Kidney epithelial cell (primary cell): ENCODE measurements at regions not wholly inside any gene's neighbourhood (a gene's known extent, or its start where the extent isn't known, plus 50 kb on each side); places are given as distances from the start of the nearest gene placed in this dataset.

Experiments
- DNase-seq: peaks from one replicate; pipeline ENCODE4 v3.0.0-alpha.2; 2010; ENCODE audit warnings: low read depth
- H3K27me3 ChIP-seq: 2 replicates; pipeline ENCODE4 v1.6.0; 2011; ENCODE audit warnings: low read length; ENCODE audit not compliant: control insufficient read depth, insufficient read depth
- H3K36me3 ChIP-seq: 2 replicates; pipeline ENCODE4 v1.5.1; 2011; ENCODE audit warnings: low read length; ENCODE audit not compliant: control insufficient read depth, insufficient read depth
- H3K4me3 ChIP-seq: 2 replicates; pipeline ENCODE4 v1.5.1; 2011; ENCODE audit warnings: low read depth, mild to moderate bottlenecking, control low read depth, low read length
- TF ChIP-seq, protein P1 (sequence below): IDR thresholded peaks from 2 replicates; pipeline ENCODE4 v1.5.1; 2011; ENCODE audit warnings: mild to moderate bottlenecking, moderate library complexity, low read length, control low read depth, inconsistent platforms; ENCODE audit not compliant: insufficient read depth, poor library complexity, severe bottlenecking

GRCh38 chr3:127520993-127521392, 69.5 kb downstream of the TPRA1 start:
- no peaks in the 10 kb centered on the region for H3K36me3 ChIP-seq
- peaks cover 4% of the 10 kb centered on the region for H3K27me3 ChIP-seq
- TF ChIP-seq, protein P1, sequence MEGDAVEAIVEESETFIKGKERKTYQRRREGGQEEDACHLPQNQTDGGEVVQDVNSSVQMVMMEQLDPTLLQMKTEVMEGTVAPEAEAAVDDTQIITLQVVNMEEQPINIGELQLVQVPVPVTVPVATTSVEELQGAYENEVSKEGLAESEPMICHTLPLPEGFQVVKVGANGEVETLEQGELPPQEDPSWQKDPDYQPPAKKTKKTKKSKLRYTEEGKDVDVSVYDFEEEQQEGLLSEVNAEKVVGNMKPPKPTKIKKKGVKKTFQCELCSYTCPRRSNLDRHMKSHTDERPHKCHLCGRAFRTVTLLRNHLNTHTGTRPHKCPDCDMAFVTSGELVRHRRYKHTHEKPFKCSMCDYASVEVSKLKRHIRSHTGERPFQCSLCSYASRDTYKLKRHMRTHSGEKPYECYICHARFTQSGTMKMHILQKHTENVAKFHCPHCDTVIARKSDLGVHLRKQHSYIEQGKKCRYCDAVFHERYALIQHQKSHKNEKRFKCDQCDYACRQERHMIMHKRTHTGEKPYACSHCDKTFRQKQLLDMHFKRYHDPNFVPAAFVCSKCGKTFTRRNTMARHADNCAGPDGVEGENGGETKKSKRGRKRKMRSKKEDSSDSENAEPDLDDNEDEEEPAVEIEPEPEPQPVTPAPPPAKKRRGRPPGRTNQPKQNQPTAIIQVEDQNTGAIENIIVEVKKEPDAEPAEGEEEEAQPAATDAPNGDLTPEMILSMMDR, result no peak
- H3K4me3 ChIP-seq, result no peak overlapping the region
- no peak for DNase-seq

DNA sequence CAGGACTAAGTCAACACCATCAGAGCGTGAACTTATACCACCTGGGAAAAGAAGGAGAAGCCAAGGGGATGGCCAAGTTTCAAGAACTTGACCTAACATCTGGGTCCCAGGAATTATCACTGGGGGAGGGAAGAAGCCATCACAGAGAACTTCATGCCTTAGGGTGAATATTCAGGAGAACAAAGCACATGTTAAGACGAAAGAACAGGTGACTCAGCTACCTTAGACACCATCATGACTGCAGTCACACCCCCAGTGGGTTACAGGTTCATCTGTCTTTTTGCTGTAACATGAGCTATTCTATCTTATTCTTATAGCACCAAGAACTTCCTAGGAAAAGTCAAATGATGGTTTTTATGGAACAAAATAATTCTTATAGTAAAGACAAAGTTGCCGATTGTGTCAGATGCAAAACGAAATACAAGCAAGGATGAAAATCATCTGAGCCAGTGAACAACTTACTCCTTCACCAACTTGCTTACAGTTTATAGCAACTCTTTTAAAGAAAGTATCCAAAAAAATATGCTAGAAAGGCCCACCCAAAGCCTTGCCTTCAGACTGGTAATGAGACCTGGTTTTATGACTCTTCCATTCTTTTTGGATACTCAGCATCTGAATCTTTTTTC, 72.0 kb downstream of the TPRA1 start:
- no peak for DNase-seq
- Histone ChIP-seq H3K36me3 (no peaks in the 10 kb centered on the region), H3K27me3 (peaks cover 4% of the 10 kb centered on the region), H3K4me3 (no peak overlapping the region)
- TF ChIP-seq, protein P1, result no peak

DNA sequence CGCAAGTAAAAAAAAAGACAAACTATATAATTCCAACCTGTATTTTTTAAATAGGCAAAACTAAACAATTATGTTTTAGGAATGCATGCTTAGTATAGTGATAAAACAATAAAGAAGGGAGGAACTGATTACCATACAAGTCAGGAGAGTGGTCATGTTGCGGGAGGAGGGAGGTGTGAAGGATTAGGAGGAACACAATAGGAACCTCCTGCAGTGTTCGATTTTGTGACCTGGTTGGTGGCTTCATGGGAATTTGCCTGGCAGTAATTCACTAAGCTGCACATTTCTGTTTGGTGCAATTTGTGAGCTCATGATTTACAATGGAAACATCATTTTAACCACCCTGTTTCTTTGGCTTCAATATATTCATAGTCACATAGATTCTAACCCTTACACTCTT, 78.3 kb downstream of the TPRA1 start:
- TF ChIP-seq, protein P1, result no peak
- no peaks in the 10 kb centered on the region for H3K36me3 ChIP-seq
- DNase-seq, result no peak
- H3K27me3 ChIP-seq, result no peaks in the 10 kb centered on the region
- H3K4me3 ChIP-seq, result no peak overlapping the region

- Histone ChIP-seq H3K36me3 (no peaks in the 10 kb centered on the region), H3K27me3 (peaks cover 6% of the 10 kb centered on the region), H3K4me3 (no peak overlapping the region)
- DNase-seq, result no peak
- TF ChIP-seq, protein P1, result no peak
These were observed 89.4 kb downstream of the TPRA1 start for GRCh38 chr3:127501177-127501576.

DNA sequence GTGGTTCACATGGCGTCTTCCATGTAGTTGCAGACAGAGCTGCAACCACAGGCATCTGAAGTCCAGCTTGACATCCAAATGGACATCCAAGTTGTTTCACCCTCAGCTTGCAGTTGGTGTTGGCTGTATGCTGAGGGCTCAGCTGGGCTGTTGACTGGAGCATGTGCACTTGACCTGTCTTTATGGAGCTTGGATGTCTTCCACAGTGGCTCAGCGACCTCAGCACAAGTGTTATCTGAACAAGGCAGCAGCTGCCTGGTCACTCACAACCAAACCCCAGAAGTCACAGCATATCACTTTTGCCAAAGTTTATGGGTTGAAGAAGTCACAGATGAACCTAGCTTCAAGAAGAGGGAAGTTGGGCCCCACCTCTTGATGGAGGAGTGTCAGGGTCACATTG, 92.9 kb downstream of the TPRA1 start:
- DNase-seq, result no peak
- Histone ChIP-seq H3K36me3 (no peaks in the 10 kb centered on the region), H3K27me3 (peaks cover 6% of the 10 kb centered on the region), H3K4me3 (no peak overlapping the region)
- TF ChIP-seq, protein P1, result no peak

GRCh38 chr3:127497166-127497565, 93.4 kb downstream of the TPRA1 start:
- Histone ChIP-seq H3K4me3 (no peak overlapping the region), H3K27me3 (peaks cover 6% of the 10 kb centered on the region), H3K36me3 (no peaks in the 10 kb centered on the region)
- DNase-seq, result no peak
- TF ChIP-seq, protein P1, result no peak
